ENCODE measurements at regions not wholly inside any gene's neighbourhood (a gene's known extent, or its start where the extent isn't known, plus 50 kb on each side); places are given as distances from the start of the nearest gene placed in this dataset.
A peak's percentile ranks its signal among the peaks of the same experiment; 100 is the strongest.
"Not testable (repeated sequence)": the region's sequence is repeated elsewhere in the genome, so short reads cannot be mapped to it uniquely, and the experiment has no call there.

GRCh38 chr4:9505341-9505740 is 61.1 kb downstream of the DEFB131A start:
- not testable (repeated sequence) for DNase-seq (ENCODE audit: extremely low read depth, insufficient read length); H3K36me3 ChIP-seq (ENCODE audit: control insufficient read depth, insufficient read depth, low read length); H3K4me3 ChIP-seq (replicated peaks; ENCODE audit: low read depth, low read length); H3K27me3 ChIP-seq (replicated peaks; ENCODE audit: control insufficient read depth, insufficient read depth, low read length)

- H3K4me3 ChIP-seq (replicated peaks; ENCODE audit: low read depth, low read length); H3K36me3 ChIP-seq (ENCODE audit: control insufficient read depth, insufficient read depth, low read length); DNase-seq (ENCODE audit: extremely low read depth, insufficient read length); H3K27me3 ChIP-seq (replicated peaks; ENCODE audit: control insufficient read depth, insufficient read depth, low read length): not testable (repeated sequence)
Measured at GRCh38 chr4:9506672-9507071, 62.5 kb downstream of the DEFB131A start.

- DNase-seq (ENCODE audit: extremely low read depth, insufficient read length); H3K4me3 ChIP-seq (replicated peaks; ENCODE audit: low read depth, low read length); H3K36me3 ChIP-seq (ENCODE audit: control insufficient read depth, insufficient read depth, low read length); H3K27me3 ChIP-seq (replicated peaks; ENCODE audit: control insufficient read depth, insufficient read depth, low read length): not testable (repeated sequence)
Measured at GRCh38 chr4:9512941-9513340, 68.7 kb downstream of the DEFB131A start.

- H3K36me3 ChIP-seq (ENCODE audit: control insufficient read depth, insufficient read depth, low read length); H3K4me3 ChIP-seq (replicated peaks; ENCODE audit: low read depth, low read length); H3K27me3 ChIP-seq (replicated peaks; ENCODE audit: control insufficient read depth, insufficient read depth, low read length); DNase-seq (ENCODE audit: extremely low read depth, insufficient read length): not testable (repeated sequence)
Measured at GRCh38 chr4:9519631-9520030, 75.4 kb downstream of the DEFB131A start.

- not testable (repeated sequence) for H3K36me3 ChIP-seq (ENCODE audit: control insufficient read depth, insufficient read depth, low read length); H3K27me3 ChIP-seq (replicated peaks; ENCODE audit: control insufficient read depth, insufficient read depth, low read length); DNase-seq (ENCODE audit: extremely low read depth, insufficient read length); H3K4me3 ChIP-seq (replicated peaks; ENCODE audit: low read depth, low read length)
Measured at GRCh38 chr4:9522903-9523302, 78.7 kb downstream of the DEFB131A start.

- DNase-seq (ENCODE audit: extremely low read depth, insufficient read length); H3K4me3 ChIP-seq (replicated peaks; ENCODE audit: low read depth, low read length); H3K36me3 ChIP-seq (ENCODE audit: control insufficient read depth, insufficient read depth, low read length); H3K27me3 ChIP-seq (replicated peaks; ENCODE audit: control insufficient read depth, insufficient read depth, low read length): not testable (repeated sequence)
Measured at GRCh38 chr4:9524406-9524805, 80.2 kb downstream of the DEFB131A start.

GRCh38 chr4:9532134-9532862 is 88.1 kb downstream of the DEFB131A start:
- peak; percentile 64 for DNase-seq (ENCODE audit: extremely low read depth, insufficient read length)

GRCh38 chr4:9532863-9533192 is 88.6 kb downstream of the DEFB131A start:
- not testable (repeated sequence) for H3K27me3 ChIP-seq (replicated peaks; ENCODE audit: control insufficient read depth, insufficient read depth, low read length); H3K36me3 ChIP-seq (ENCODE audit: control insufficient read depth, insufficient read depth, low read length); DNase-seq (ENCODE audit: extremely low read depth, insufficient read length); H3K4me3 ChIP-seq (replicated peaks; ENCODE audit: low read depth, low read length)

More at GRCh38 chr4:9532134-9532862, 88.1 kb downstream of the DEFB131A start:
- not testable (repeated sequence) for H3K27me3 ChIP-seq (replicated peaks; ENCODE audit: control insufficient read depth, insufficient read depth, low read length); H3K36me3 ChIP-seq (ENCODE audit: control insufficient read depth, insufficient read depth, low read length)
- H3K4me3 ChIP-seq (replicated peaks; ENCODE audit: low read depth, low read length) = peak overlapping the region; percentile 27

GRCh38 chr4:9537101-9537500 is 92.9 kb downstream of the DEFB131A start:
- not testable (repeated sequence) for DNase-seq (ENCODE audit: extremely low read depth, insufficient read length); H3K4me3 ChIP-seq (replicated peaks; ENCODE audit: low read depth, low read length); H3K27me3 ChIP-seq (replicated peaks; ENCODE audit: control insufficient read depth, insufficient read depth, low read length); H3K36me3 ChIP-seq (ENCODE audit: control insufficient read depth, insufficient read depth, low read length)

GRCh38 chr4:9539939-9540520 is 95.8 kb downstream of the DEFB131A start:
- not testable (repeated sequence) for DNase-seq (ENCODE audit: extremely low read depth, insufficient read length); H3K27me3 ChIP-seq (replicated peaks; ENCODE audit: control insufficient read depth, insufficient read depth, low read length); H3K4me3 ChIP-seq (replicated peaks; ENCODE audit: low read depth, low read length); H3K36me3 ChIP-seq (ENCODE audit: control insufficient read depth, insufficient read depth, low read length)

- H3K36me3 ChIP-seq (ENCODE audit: control insufficient read depth, insufficient read depth, low read length); DNase-seq (ENCODE audit: extremely low read depth, insufficient read length); H3K27me3 ChIP-seq (replicated peaks; ENCODE audit: control insufficient read depth, insufficient read depth, low read length); H3K4me3 ChIP-seq (replicated peaks; ENCODE audit: low read depth, low read length): not testable (repeated sequence)
Measured at GRCh38 chr4:9541388-9541915, 97.2 kb downstream of the DEFB131A start.

GRCh38 chr4:9544851-9545250 is 100.6 kb downstream of the DEFB131A start:
- H3K4me3 ChIP-seq (replicated peaks; ENCODE audit: low read depth, low read length); H3K27me3 ChIP-seq (replicated peaks; ENCODE audit: control insufficient read depth, insufficient read depth, low read length); H3K36me3 ChIP-seq (ENCODE audit: control insufficient read depth, insufficient read depth, low read length); DNase-seq (ENCODE audit: extremely low read depth, insufficient read length): not testable (repeated sequence)

GRCh38 chr4:9547470-9547869 is 103.3 kb downstream of the DEFB131A start:
- H3K4me3 ChIP-seq (replicated peaks; ENCODE audit: low read depth, low read length); H3K27me3 ChIP-seq (replicated peaks; ENCODE audit: control insufficient read depth, insufficient read depth, low read length); DNase-seq (ENCODE audit: extremely low read depth, insufficient read length); H3K36me3 ChIP-seq (ENCODE audit: control insufficient read depth, insufficient read depth, low read length): not testable (repeated sequence)

GRCh38 chr4:9556076-9556475 is 111.9 kb downstream of the DEFB131A start:
- not testable (repeated sequence) for H3K27me3 ChIP-seq (replicated peaks; ENCODE audit: control insufficient read depth, insufficient read depth, low read length); H3K4me3 ChIP-seq (replicated peaks; ENCODE audit: low read depth, low read length); DNase-seq (ENCODE audit: extremely low read depth, insufficient read length); H3K36me3 ChIP-seq (ENCODE audit: control insufficient read depth, insufficient read depth, low read length)

Measured in GM06990 (cell line).